ENCODE measurements at regions not wholly inside any gene's neighbourhood (a gene's known extent, or its start where the extent isn't known, plus 50 kb on each side); places are given as distances from the start of the nearest gene placed in this dataset.

DNA sequence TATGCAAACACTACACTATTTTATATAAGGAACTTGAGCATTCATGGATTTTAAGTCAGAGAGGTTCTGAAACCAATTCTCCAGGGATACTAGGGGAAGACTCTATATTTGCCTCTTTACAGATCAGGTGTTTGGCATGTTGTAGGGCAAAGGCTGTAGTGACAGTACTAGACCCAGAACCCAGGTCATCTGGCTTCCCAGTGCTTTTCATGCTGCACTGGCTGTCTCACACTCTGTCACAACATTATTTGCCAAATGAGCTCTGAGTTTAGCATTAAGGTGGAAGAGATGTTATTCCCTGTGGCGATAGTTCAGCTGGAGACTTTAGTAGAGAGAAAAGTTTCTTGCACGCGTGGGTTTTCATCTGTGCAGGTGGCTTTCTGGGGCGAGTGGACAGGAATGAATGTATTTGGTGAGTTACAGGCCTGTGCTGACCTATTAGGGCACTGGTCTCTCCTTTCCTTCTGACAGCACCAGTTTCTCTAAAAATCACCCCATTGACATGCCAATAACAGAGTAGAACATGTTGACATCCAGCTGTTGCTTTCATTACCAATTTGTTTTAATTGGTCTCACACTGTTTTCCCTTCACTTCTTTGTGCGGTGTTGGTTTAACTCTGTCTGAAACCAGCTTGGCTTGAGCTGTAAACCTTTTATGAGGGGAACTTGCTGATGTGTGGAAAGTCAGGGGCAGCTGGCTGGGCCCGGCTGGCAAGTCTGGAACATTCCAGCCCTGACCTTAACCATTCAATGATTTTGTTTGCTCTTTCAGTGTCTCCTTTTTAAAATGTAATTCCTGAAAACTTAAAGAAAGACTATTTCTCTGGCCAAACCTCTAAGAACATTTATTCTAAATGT lies 643.0 kb upstream of the FAM98A start:
- TF ChIP-seq EZH2phosphoT487 (IDR thresholded peaks at IDR 0.05; ENCODE audit: borderline replicate concordance, low read length): no peak
- TF ChIP-seq, protein P1, sequence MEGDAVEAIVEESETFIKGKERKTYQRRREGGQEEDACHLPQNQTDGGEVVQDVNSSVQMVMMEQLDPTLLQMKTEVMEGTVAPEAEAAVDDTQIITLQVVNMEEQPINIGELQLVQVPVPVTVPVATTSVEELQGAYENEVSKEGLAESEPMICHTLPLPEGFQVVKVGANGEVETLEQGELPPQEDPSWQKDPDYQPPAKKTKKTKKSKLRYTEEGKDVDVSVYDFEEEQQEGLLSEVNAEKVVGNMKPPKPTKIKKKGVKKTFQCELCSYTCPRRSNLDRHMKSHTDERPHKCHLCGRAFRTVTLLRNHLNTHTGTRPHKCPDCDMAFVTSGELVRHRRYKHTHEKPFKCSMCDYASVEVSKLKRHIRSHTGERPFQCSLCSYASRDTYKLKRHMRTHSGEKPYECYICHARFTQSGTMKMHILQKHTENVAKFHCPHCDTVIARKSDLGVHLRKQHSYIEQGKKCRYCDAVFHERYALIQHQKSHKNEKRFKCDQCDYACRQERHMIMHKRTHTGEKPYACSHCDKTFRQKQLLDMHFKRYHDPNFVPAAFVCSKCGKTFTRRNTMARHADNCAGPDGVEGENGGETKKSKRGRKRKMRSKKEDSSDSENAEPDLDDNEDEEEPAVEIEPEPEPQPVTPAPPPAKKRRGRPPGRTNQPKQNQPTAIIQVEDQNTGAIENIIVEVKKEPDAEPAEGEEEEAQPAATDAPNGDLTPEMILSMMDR (IDR thresholded peaks at IDR 0.05; ENCODE audit: low read depth, low read length, poor library complexity, severe bottlenecking): no peak
- no peaks in the 10 kb centered on the region for H3K79me2 ChIP-seq (ENCODE audit: control insufficient read depth, low read length)
- H3K4me1 ChIP-seq (ENCODE audit: control insufficient read depth, low read length): no peaks in the 10 kb centered on the region
- no peaks in the 10 kb centered on the region for H3K9me2 ChIP-seq (replicated peaks; ENCODE audit: control insufficient read depth, low read length)
- no peaks in the 10 kb centered on the region for H3F3A ChIP-seq (ENCODE audit: control insufficient read depth, insufficient read depth)
- no peak overlapping the region for H3K4me3 ChIP-seq (ENCODE audit: low read length)
- no peaks in the 10 kb centered on the region for H3K36me3 ChIP-seq (ENCODE audit: control insufficient read depth, low read length)
- H3K4me2 ChIP-seq (ENCODE audit: low read length): no peak overlapping the region
- no peaks in the 10 kb centered on the region for H3K27me3 ChIP-seq (ENCODE audit: control insufficient read depth, low read length)
- no peaks in the 10 kb centered on the region for H4K20me1 ChIP-seq (ENCODE audit: control insufficient read depth, insufficient read depth, low read depth, low read length)
- H3K27ac ChIP-seq (ENCODE audit: low read depth, low read length): no peak overlapping the region
- no peaks in the 10 kb centered on the region for H3K9me3 ChIP-seq (ENCODE audit: control insufficient read depth, insufficient read depth, low read length)

DNA sequence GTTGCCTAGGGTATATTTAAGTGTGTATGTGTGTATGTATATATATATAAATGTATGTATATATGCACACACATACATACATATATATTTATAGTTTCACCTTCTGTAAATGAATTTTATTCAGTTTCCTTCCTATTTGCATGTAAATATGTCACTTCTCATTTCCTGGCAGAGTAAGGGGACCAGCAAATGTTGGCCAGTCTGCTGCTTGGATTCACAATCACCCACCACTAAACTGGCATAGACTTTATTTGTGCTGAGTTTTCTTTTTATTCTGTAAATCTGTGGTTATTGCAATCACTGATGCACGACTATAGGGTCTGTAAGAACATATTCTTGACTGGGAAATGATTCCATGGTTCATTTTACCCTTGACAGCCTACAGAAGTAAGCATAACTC lies 640.4 kb upstream of the FAM98A start:
- H4K20me1 ChIP-seq (ENCODE audit: control insufficient read depth, insufficient read depth, low read depth, low read length): no peaks in the 10 kb centered on the region
- no peak overlapping the region for H3K4me2 ChIP-seq (ENCODE audit: low read length)
- H3K27ac ChIP-seq (ENCODE audit: low read depth, low read length): no peak overlapping the region
- H3K79me2 ChIP-seq (ENCODE audit: control insufficient read depth, low read length): no peaks in the 10 kb centered on the region
- H3F3A ChIP-seq (ENCODE audit: control insufficient read depth, insufficient read depth): no peaks in the 10 kb centered on the region
- H3K27me3 ChIP-seq (ENCODE audit: control insufficient read depth, low read length): no peaks in the 10 kb centered on the region
- H3K9me3 ChIP-seq (ENCODE audit: control insufficient read depth, insufficient read depth, low read length): no peaks in the 10 kb centered on the region
- H3K36me3 ChIP-seq (ENCODE audit: control insufficient read depth, low read length): no peaks in the 10 kb centered on the region
- H3K4me3 ChIP-seq (ENCODE audit: low read length): no peak overlapping the region
- H3K4me1 ChIP-seq (ENCODE audit: control insufficient read depth, low read length): no peaks in the 10 kb centered on the region
- no peaks in the 10 kb centered on the region for H3K9me2 ChIP-seq (replicated peaks; ENCODE audit: control insufficient read depth, low read length)
- TF ChIP-seq, protein P1 (IDR thresholded peaks at IDR 0.05; ENCODE audit: low read depth, low read length, poor library complexity, severe bottlenecking): no peak
- no peak for TF ChIP-seq EZH2phosphoT487 (IDR thresholded peaks at IDR 0.05; ENCODE audit: borderline replicate concordance, low read length)

DNA sequence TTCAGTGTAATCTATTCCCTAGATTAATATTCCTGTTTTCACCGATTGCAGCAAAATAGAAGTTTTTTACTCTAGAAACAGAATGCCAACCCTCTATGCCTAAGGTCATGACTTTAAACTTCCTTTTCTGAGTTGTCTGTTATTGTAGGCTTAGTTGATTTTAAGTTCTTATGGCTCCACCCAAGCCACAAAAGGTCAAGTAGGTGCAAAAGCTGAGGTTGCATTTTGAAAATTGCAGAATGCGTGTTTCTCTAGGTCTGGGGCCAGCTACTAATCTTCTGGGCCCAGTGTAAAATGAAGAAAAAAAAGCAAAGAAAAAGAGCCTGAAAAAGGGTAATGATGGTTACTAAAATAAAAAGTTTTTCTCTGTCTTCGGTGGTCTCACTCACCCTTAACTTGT lies 635.7 kb upstream of the FAM98A start:
- TF ChIP-seq EZH2phosphoT487 (IDR thresholded peaks at IDR 0.05; ENCODE audit: borderline replicate concordance, low read length): no peak
- TF ChIP-seq, protein P1 (IDR thresholded peaks at IDR 0.05; ENCODE audit: low read depth, low read length, poor library complexity, severe bottlenecking): no peak
- no peaks in the 10 kb centered on the region for H3K36me3 ChIP-seq (ENCODE audit: control insufficient read depth, low read length)
- H3K79me2 ChIP-seq (ENCODE audit: control insufficient read depth, low read length): no peaks in the 10 kb centered on the region
- no peaks in the 10 kb centered on the region for H3K27me3 ChIP-seq (ENCODE audit: control insufficient read depth, low read length)
- no peak overlapping the region for H3K27ac ChIP-seq (ENCODE audit: low read depth, low read length)
- H3K4me3 ChIP-seq (ENCODE audit: low read length): no peak overlapping the region
- no peaks in the 10 kb centered on the region for H3K9me3 ChIP-seq (ENCODE audit: control insufficient read depth, insufficient read depth, low read length)
- no peak overlapping the region for H3K4me2 ChIP-seq (ENCODE audit: low read length)
- no peaks in the 10 kb centered on the region for H3K4me1 ChIP-seq (ENCODE audit: control insufficient read depth, low read length)
- H4K20me1 ChIP-seq (ENCODE audit: control insufficient read depth, insufficient read depth, low read depth, low read length): no peaks in the 10 kb centered on the region
- no peaks in the 10 kb centered on the region for H3K9me2 ChIP-seq (replicated peaks; ENCODE audit: control insufficient read depth, low read length)
- no peaks in the 10 kb centered on the region for H3F3A ChIP-seq (ENCODE audit: control insufficient read depth, insufficient read depth)
